ENCODE measurements at regions not wholly inside any gene's neighbourhood (a gene's known extent, or its start where the extent isn't known, plus 50 kb on each side); places are given as distances from the start of the nearest gene placed in this dataset.

- TF ChIP-seq, protein P1, sequence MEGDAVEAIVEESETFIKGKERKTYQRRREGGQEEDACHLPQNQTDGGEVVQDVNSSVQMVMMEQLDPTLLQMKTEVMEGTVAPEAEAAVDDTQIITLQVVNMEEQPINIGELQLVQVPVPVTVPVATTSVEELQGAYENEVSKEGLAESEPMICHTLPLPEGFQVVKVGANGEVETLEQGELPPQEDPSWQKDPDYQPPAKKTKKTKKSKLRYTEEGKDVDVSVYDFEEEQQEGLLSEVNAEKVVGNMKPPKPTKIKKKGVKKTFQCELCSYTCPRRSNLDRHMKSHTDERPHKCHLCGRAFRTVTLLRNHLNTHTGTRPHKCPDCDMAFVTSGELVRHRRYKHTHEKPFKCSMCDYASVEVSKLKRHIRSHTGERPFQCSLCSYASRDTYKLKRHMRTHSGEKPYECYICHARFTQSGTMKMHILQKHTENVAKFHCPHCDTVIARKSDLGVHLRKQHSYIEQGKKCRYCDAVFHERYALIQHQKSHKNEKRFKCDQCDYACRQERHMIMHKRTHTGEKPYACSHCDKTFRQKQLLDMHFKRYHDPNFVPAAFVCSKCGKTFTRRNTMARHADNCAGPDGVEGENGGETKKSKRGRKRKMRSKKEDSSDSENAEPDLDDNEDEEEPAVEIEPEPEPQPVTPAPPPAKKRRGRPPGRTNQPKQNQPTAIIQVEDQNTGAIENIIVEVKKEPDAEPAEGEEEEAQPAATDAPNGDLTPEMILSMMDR (IDR thresholded peaks at IDR 0.05) = no peak
- no peak for TF ChIP-seq POLR2AphosphoS5 (IDR thresholded peaks at IDR 0.05)
Observed at GRCh38 chr14:101480022-101480746, 81.1 kb upstream of the DIO3 start.

Measured in prostate gland (tissue), 2 donors.